ENCODE measurements at regions not wholly inside any gene's neighbourhood (a gene's known extent, or its start where the extent isn't known, plus 50 kb on each side); places are given as distances from the start of the nearest gene placed in this dataset.

GRCh38 chr5:73288803-73289720, 116.1 kb downstream of the TMEM174 start:
- ChIA-PET CTCF (no interaction called here), SMC1A (ENCODE audit: uncharacterized antibody, unreplicated experiment) (no interaction called here), POLR2A (no interaction called here), RAD21 (ENCODE audit: unreplicated experiment) (no interaction called here)
- ATAC-seq (no peak), DNase-seq (ENCODE audit: low read depth, low spot score) (no peak), FAIRE-seq (no peak)
- BruUV-seq (replicated peaks): no TSS peak
- no peaks in the 10 kb centered on the region for H3K79me2 ChIP-seq (ENCODE audit: control insufficient read depth, insufficient read depth, low read length)
- no peaks in the 10 kb centered on the region; the same call in 2 of the 3 replicates for H3K9me3 ChIP-seq (replicated peaks; ENCODE audit: control insufficient read depth, insufficient read depth, low read length)
- intact Hi-C loops (cut with micrococcal nuclease; ENCODE audit: unreplicated experiment) (no loop called here), in situ Hi-C loops (cut with MboI) (no loop called here)
- no peak overlapping the region for H3K4me3 ChIP-seq
- peaks cover 0 to 3% of the 10 kb centered on the region in 2 experiments; a peak in 2 of 4 replicates for H3K27me3 ChIP-seq (replicated peaks in 1 of 2; ENCODE audit: control insufficient read depth in 2 of 2, insufficient read depth in 2 of 2, low read length in 1 of 2)
- TF ChIP-seq RB1 (IDR thresholded peaks at IDR 0.05; ENCODE audit: borderline replicate concordance): no peak
- TF ChIP-seq ATF2 (IDR thresholded peaks at IDR 0.05; ENCODE audit: low read length): no peak
- TF ChIP-seq NR2C1 (IDR thresholded peaks at IDR 0.05): no peak
- no peak for TF ChIP-seq STAT1 (conservative IDR thresholded peaks at IDR 0.05)
- no peak for TF ChIP-seq CTCF (IDR thresholded peaks at IDR 0.05 in 2 of 3, conservative IDR thresholded peaks at IDR 0.05 in 1 of 3; ENCODE audit: control insufficient read depth in 2 of 3, extremely low read depth in 1 of 3, insufficient read depth in 1 of 3, low read depth in 3 of 3, low read length in 3 of 3)
- no peak for TF ChIP-seq CEBPZ (IDR thresholded peaks at IDR 0.05; ENCODE audit: low read depth, low read length)
- no peak for TF ChIP-seq WRNIP1 (IDR thresholded peaks at IDR 0.05; ENCODE audit: borderline replicate concordance, low read depth, low read length)
- TF ChIP-seq HSF1 (IDR thresholded peaks at IDR 0.05; ENCODE audit: low read depth, low read length): no peak
- no peak for TF ChIP-seq IKZF1 (conservative IDR thresholded peaks at IDR 0.05)
- no peak for TF ChIP-seq SUZ12 (IDR thresholded peaks at IDR 0.05; ENCODE audit: unreplicated experiment)
- no peak for TF ChIP-seq YBX1 (IDR thresholded peaks at IDR 0.05)
- TF ChIP-seq EED (IDR thresholded peaks at IDR 0.05; ENCODE audit: low read depth): no peak
- TF ChIP-seq ZNF207 (IDR thresholded peaks at IDR 0.05; ENCODE audit: borderline replicate concordance): no peak
- no peak for TF ChIP-seq MTA3 (IDR thresholded peaks at IDR 0.05; ENCODE audit: borderline replicate concordance, low read length)
- H3K4me2 ChIP-seq (ENCODE audit: control insufficient read depth, insufficient read depth): no peak overlapping the region
- H2AFZ ChIP-seq (ENCODE audit: control insufficient read depth, low read depth, low read length): no peak overlapping the region
- no peaks in the 10 kb centered on the region for H3K4me1 ChIP-seq (ENCODE audit: control insufficient read depth, insufficient read depth, low read length)
- H3K36me3 ChIP-seq (ENCODE audit: control insufficient read depth in 2 of 2, insufficient read depth in 2 of 2, low read length in 1 of 2): no peaks in the 10 kb centered on the region
- WGBS (ENCODE audit: insufficient coverage, insufficient replicate concordance, low lambda C conversion rate, missing lambda C conversion rate): 42% methylated on average over 6 of the region's 6 CpGs
- H4K20me1 ChIP-seq (ENCODE audit: control insufficient read depth, insufficient read depth): no peaks in the 10 kb centered on the region
- no peak overlapping the region for H3K27ac ChIP-seq (ENCODE audit: control insufficient read depth, insufficient read depth)
- no peak overlapping the region for H3K9ac ChIP-seq (ENCODE audit: control insufficient read depth, insufficient read depth, low read length)
